GM10266 (cell line): ENCODE measurements at regions not wholly inside any gene's neighbourhood (a gene's known extent, or its start where the extent isn't known, plus 50 kb on each side); places are given as distances from the start of the nearest gene placed in this dataset.

Experiments used
- DNase-seq: peaks from one replicate; pipeline ENCODE4 v3.0.0; 2012; ENCODE audit errors: extremely low spot score
- CTCF ChIP-seq: IDR thresholded peaks from 2 replicates; pipeline ENCODE4 v1.5.1; 2012; ENCODE audit warnings: mild to moderate bottlenecking, low read depth; ENCODE audit not compliant: control insufficient read depth, insufficient read depth; ENCODE audit errors: missing control alignments

- no peak for DNase-seq
- TF ChIP-seq CTCF = no peak
Observed at GRCh38 chr13:50378509-50379044, 363.3 kb downstream of the KCNRG start.

- DNase-seq = no peak
- no peak for TF ChIP-seq CTCF
Observed at GRCh38 chr13:50379584-50379983, 364.3 kb downstream of the KCNRG start.

GRCh38 chr13:50380905-50381304 is 365.7 kb downstream of the KCNRG start:
- no peak for TF ChIP-seq CTCF
- no peak for DNase-seq

- no peak for TF ChIP-seq CTCF
- no peak for DNase-seq
Observed at GRCh38 chr13:50382511-50382910, 367.3 kb downstream of the KCNRG start.

GRCh38 chr13:50382951-50383350 is 367.7 kb downstream of the KCNRG start:
- DNase-seq = no peak
- no peak for TF ChIP-seq CTCF

GRCh38 chr13:50384724-50385123 is 369.5 kb downstream of the KCNRG start:
- no peak for TF ChIP-seq CTCF
- DNase-seq = no peak

GRCh38 chr13:50386541-50387050 is 371.4 kb downstream of the KCNRG start:
- no peak for DNase-seq
- no peak for TF ChIP-seq CTCF
